HL-60 (cell line): ENCODE measurements at regions not wholly inside any gene's neighbourhood (a gene's known extent, or its start where the extent isn't known, plus 50 kb on each side); places are given as distances from the start of the nearest gene placed in this dataset.

ENCODE experiments used
- DNase-seq, 2 experiments: peaks; one replicate each; pipeline ENCODE4 v3.0.0-alpha.2; 2010 to 2020; ENCODE audit warnings: low read depth in 1 of 2, low spot score in 1 of 2
- H3K27ac ChIP-seq: fragments of 250-450 bp; sonication (Bioruptor Pico); replicated peaks from 2 replicates; pipeline ENCODE4 v1.5.1; 2020; ENCODE audit warnings: mild to moderate bottlenecking, moderate library complexity
- H3K27me3 ChIP-seq: fragments of 250-450 bp; sonication (Bioruptor Pico); 2 replicates; pipeline ENCODE4 v1.5.1; 2021; ENCODE audit warnings: mild to moderate bottlenecking, moderate library complexity; ENCODE audit not compliant: insufficient read depth, poor library complexity, severe bottlenecking
- H3K4me3 ChIP-seq: replicated peaks from 2 replicates; pipeline ENCODE4 v1.5.1; 2011; ENCODE audit warnings: mild to moderate bottlenecking, control low read depth, low read length; ENCODE audit not compliant: insufficient read depth
- CTCF ChIP-seq: IDR thresholded peaks from one replicate; pipeline ENCODE4 v1.5.1; 2011; ENCODE audit warnings: low read length, control low read depth, inconsistent platforms; ENCODE audit not compliant: insufficient read depth
- GABPA ChIP-seq: IDR thresholded peaks from 2 replicates; pipeline ENCODE4 v1.6.1; 2012; ENCODE audit warnings: low read depth
- POLR2AphosphoS5 ChIP-seq: IDR thresholded peaks from 2 replicates; pipeline ENCODE4 v1.6.1; 2012; ENCODE audit warnings: low read depth
- REST ChIP-seq: IDR thresholded peaks from 2 replicates; pipeline ENCODE4 v1.6.1; 2012; ENCODE audit warnings: low read depth; ENCODE audit not compliant: insufficient replicate concordance
- SPI1 ChIP-seq: IDR thresholded peaks from 2 replicates; pipeline ENCODE4 v1.6.1; 2012; ENCODE audit warnings: low read depth, mild to moderate bottlenecking, borderline replicate concordance

GRCh38 chr3:66622756-66623457, 122.1 kb upstream of the LRIG1 start:
- DNase-seq = no peak
- TF ChIP-seq GABPA (no peak), REST (no peak), POLR2AphosphoS5 (no peak), CTCF (no peak), SPI1 (no peak)
- H3K27ac ChIP-seq = no peak overlapping the region
- H3K27me3 ChIP-seq = no peaks in the 10 kb centered on the region
- no peak overlapping the region for H3K4me3 ChIP-seq

GRCh38 chr3:66625505-66626216, 124.8 kb upstream of the LRIG1 start:
- Histone ChIP-seq H3K27me3 (no peaks in the 10 kb centered on the region), H3K27ac (no peak overlapping the region), H3K4me3 (no peak overlapping the region)
- DNase-seq = no peak
- TF ChIP-seq GABPA (no peak), REST (no peak), POLR2AphosphoS5 (no peak), CTCF (no peak), SPI1 (no peak)

- TF ChIP-seq POLR2AphosphoS5 (no peak), CTCF (no peak), SPI1 (no peak), GABPA (no peak), REST (no peak)
- DNase-seq = no peak
- H3K4me3 ChIP-seq = no peak overlapping the region
- no peak overlapping the region for H3K27ac ChIP-seq
- H3K27me3 ChIP-seq = no peaks in the 10 kb centered on the region
These were observed 128.5 kb upstream of the LRIG1 start for GRCh38 chr3:66629150-66629981.
